Ishikawa (cell line): ENCODE measurements at regions not wholly inside any gene's neighbourhood (a gene's known extent, or its start where the extent isn't known, plus 50 kb on each side); places are given as distances from the start of the nearest gene placed in this dataset.

Experiments used
- CEBPB ChIP-seq: IDR thresholded peaks from 2 replicates; pipeline ENCODE4 v1.6.1; 2012
- CREB1 ChIP-seq: IDR thresholded peaks from 2 replicates; pipeline ENCODE4 v1.6.1; 2012; ENCODE audit warnings: low read depth
- EGR1 ChIP-seq: IDR thresholded peaks from 2 replicates; pipeline ENCODE4 v1.6.1; 2012
- EP300 ChIP-seq: IDR thresholded peaks from 2 replicates; pipeline ENCODE4 v1.6.1; 2012; ENCODE audit warnings: borderline replicate concordance
- MAX ChIP-seq: IDR thresholded peaks from 2 replicates; pipeline ENCODE4 v1.6.1; 2012
- NFIC ChIP-seq: IDR thresholded peaks from 2 replicates; pipeline ENCODE4 v1.6.1; 2012
- RAD21 ChIP-seq: IDR thresholded peaks from 2 replicates; pipeline ENCODE4 v1.6.1; 2012; ENCODE audit warnings: low read depth
- REST ChIP-seq: IDR thresholded peaks from 2 replicates; pipeline ENCODE4 v1.6.1; 2012; ENCODE audit warnings: low read depth, mild to moderate bottlenecking
- TAF1 ChIP-seq: IDR thresholded peaks from 2 replicates; pipeline ENCODE4 v1.6.1; 2012; ENCODE audit warnings: low read depth, mild to moderate bottlenecking
- TCF12 ChIP-seq: IDR thresholded peaks from 2 replicates; pipeline ENCODE4 v1.6.1; 2012; ENCODE audit warnings: low read depth
- TEAD4 ChIP-seq: IDR thresholded peaks from 2 replicates; pipeline ENCODE4 v1.6.1; 2012
- USF1 ChIP-seq: IDR thresholded peaks from 2 replicates; pipeline ENCODE4 v1.6.1; 2012
- YY1 ChIP-seq: IDR thresholded peaks from 2 replicates; pipeline ENCODE4 v1.6.1; 2012; ENCODE audit warnings: low read depth
- ZBTB7A ChIP-seq: IDR thresholded peaks from 2 replicates; pipeline ENCODE4 v1.6.1; 2012; ENCODE audit warnings: low read depth

GRCh38 chr18:61025596-61025995, 307.6 kb upstream of the CDH20 start:
- TF ChIP-seq NFIC, result no peak
- TF ChIP-seq USF1, result no peak
- no peak for TF ChIP-seq REST

- TF ChIP-seq ZBTB7A, result no peak
- no peak for TF ChIP-seq EGR1
- TF ChIP-seq NFIC, result no peak
- TF ChIP-seq YY1, result no peak
Observed at GRCh38 chr18:61031626-61032025, 301.6 kb upstream of the CDH20 start.

- TF ChIP-seq EP300 (no peak), TCF12 (no peak), MAX (no peak), RAD21 (no peak), NFIC (no peak), TAF1 (no peak), REST (no peak), YY1 (no peak), USF1 (no peak)
Observed at GRCh38 chr18:61034580-61034979, 298.6 kb upstream of the CDH20 start.

- no peak for TF ChIP-seq USF1
Observed at GRCh38 chr18:61039251-61039650, 294.0 kb upstream of the CDH20 start.

- TF ChIP-seq EGR1, result no peak
- TF ChIP-seq YY1, result no peak
- no peak for TF ChIP-seq TEAD4
Observed at GRCh38 chr18:61047794-61048193, 285.4 kb upstream of the CDH20 start.

GRCh38 chr18:61057443-61057842, 275.8 kb upstream of the CDH20 start:
- TF ChIP-seq CEBPB (no peak), CREB1 (no peak), RAD21 (no peak), EGR1 (no peak), MAX (no peak), ZBTB7A (no peak), TEAD4 (no peak), NFIC (no peak), TAF1 (no peak), REST (no peak), YY1 (no peak)
